Esophagus muscularis mucosa (tissue), 4 donors: ENCODE measurements at regions not wholly inside any gene's neighbourhood (a gene's known extent, or its start where the extent isn't known, plus 50 kb on each side); places are given as distances from the start of the nearest gene placed in this dataset.

Experiments
- CTCF ChIP-seq, 3 experiments: fragments of 200-600 bp in 2 of 3; fragments of 450-650 bp in 1 of 3; sonication (generic) in 2 of 3; IDR thresholded peaks; one replicate each; pipeline ENCODE4 v1.5.1; 2017 to 2019; ENCODE audit warnings: antibody characterized with exemption in 3 of 3, mild to moderate bottlenecking in 2 of 3, moderate library complexity in 1 of 3
- EP300 ChIP-seq: sonication (generic); formaldehyde crosslinking; IDR thresholded peaks from one replicate; pipeline ENCODE4 v1.6.1; 2017; ENCODE audit warnings: antibody characterized with exemption
- POLR2AphosphoS5 ChIP-seq, 2 donors: sonication (generic); formaldehyde crosslinking; IDR thresholded peaks; one replicate each; pipeline ENCODE4 v1.6.1; 2017; ENCODE audit warnings: antibody characterized with exemption in 2 of 2

- TF ChIP-seq EP300 = no peak
- TF ChIP-seq CTCF (IDR thresholded peaks at IDR 0.05) = no peak
- no peak for TF ChIP-seq POLR2AphosphoS5 (IDR thresholded peaks at IDR 0.05)
These were observed 67.0 kb upstream of the SSX2IP start for GRCh38 chr1:84757301-84757700.
